Epithelial cell of proximal tubule (primary cell): ENCODE measurements at regions not wholly inside any gene's neighbourhood (a gene's known extent, or its start where the extent isn't known, plus 50 kb on each side); places are given as distances from the start of the nearest gene placed in this dataset.

ENCODE experiments used
- DNase-seq: peaks from one replicate; pipeline ENCODE4 v3.0.0-alpha.2; 2011; ENCODE audit warnings: low read depth
- H3K4me3 ChIP-seq: 2 replicates; pipeline ENCODE4 v1.5.1; 2011; ENCODE audit warnings: low read depth, mild to moderate bottlenecking, low read length
- CTCF ChIP-seq: conservative IDR thresholded peaks from 2 replicates; pipeline ENCODE4 v1.5.1; 2012; ENCODE audit warnings: low read depth, mild to moderate bottlenecking, low read length

- no peak for DNase-seq
- no peak for TF ChIP-seq CTCF
- H3K4me3 ChIP-seq, result no peak overlapping the region
These were observed 201.2 kb downstream of the CHIC2 start for GRCh38 chr4:53863158-53863557.

- DNase-seq, result no peak
- TF ChIP-seq CTCF, result no peak
- no peak overlapping the region for H3K4me3 ChIP-seq
These were observed 202.4 kb downstream of the CHIC2 start for GRCh38 chr4:53861856-53862610.

- H3K4me3 ChIP-seq, result no peak overlapping the region
- no peak for DNase-seq
- no peak for TF ChIP-seq CTCF
These were observed 205.1 kb downstream of the CHIC2 start for GRCh38 chr4:53859305-53859704.

- TF ChIP-seq CTCF, result no peak
- no peak overlapping the region for H3K4me3 ChIP-seq
- no peak for DNase-seq
These were observed 205.7 kb downstream of the CHIC2 start for GRCh38 chr4:53858744-53859143.

GRCh38 chr4:53855581-53856250, 208.7 kb downstream of the CHIC2 start:
- TF ChIP-seq CTCF, result no peak
- no peak overlapping the region for H3K4me3 ChIP-seq
- peak; percentile 13 for DNase-seq

GRCh38 chr4:53854991-53855568, 209.3 kb downstream of the CHIC2 start:
- H3K4me3 ChIP-seq, result no peak overlapping the region
- no peak for DNase-seq
- TF ChIP-seq CTCF, result no peak
